RPMI7951 (cell line): ENCODE measurements at regions not wholly inside any gene's neighbourhood (a gene's known extent, or its start where the extent isn't known, plus 50 kb on each side); places are given as distances from the start of the nearest gene placed in this dataset.

Experiments used
- DNase-seq: peaks from one replicate; pipeline ENCODE4 v3.0.0-alpha.2; 2012; ENCODE audit warnings: low read depth

DNA sequence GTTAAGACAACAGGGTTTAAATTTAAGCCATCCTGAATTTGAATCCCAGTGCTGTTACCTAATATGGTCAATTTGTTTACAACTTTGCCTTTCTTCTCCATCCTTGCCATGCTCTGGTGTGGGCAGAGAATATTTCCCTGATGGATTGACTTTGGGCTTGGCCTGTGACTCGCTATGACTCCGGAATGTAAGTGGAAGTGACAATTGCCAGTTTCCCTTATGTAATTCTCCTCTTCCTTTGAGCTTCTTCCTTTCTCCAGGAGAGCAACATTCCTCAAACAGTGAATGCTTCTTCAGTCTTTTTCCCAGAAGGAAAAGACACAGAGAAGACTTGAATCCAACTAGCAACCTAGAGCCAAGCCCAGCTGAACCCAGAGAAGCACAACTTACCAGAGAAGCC, 159.1 kb downstream of the LURAP1L start:
- DNase-seq = peak; percentile 27

DNA sequence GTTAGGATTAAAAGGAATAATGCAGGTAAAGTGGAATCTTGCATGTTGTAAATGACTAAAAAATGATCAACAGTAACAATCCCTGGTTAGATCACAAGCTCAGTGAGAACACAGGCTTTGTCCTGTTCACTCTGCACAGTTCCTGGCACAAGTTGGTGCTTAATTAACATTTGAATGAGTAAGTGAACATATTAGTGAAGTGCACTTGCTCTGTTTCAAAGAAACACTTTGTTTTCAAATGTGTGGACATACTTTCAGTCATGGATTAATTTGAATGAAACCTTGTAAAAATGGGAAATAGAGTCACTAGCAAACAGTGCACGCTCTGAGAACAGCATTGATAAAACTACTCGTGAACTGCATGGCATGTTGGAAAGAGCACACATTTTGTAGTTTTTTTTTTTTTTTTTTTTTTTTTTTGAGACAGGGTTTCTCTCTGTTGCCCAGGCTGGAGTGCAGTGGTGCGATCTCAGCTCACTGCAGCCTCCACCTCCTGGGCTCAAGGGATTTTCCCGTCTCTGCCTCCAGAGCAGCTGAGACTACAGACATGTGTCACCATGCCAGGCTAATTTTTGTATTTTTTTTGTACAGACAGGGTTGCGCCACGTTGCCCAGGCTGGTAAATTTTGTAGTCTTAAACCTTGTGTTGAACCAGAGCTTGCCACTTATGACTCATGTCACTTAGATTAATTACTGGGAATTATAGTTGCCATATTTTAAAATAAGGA, 159.9 kb downstream of the LURAP1L start:
- DNase-seq = peak; percentile 7

DNA sequence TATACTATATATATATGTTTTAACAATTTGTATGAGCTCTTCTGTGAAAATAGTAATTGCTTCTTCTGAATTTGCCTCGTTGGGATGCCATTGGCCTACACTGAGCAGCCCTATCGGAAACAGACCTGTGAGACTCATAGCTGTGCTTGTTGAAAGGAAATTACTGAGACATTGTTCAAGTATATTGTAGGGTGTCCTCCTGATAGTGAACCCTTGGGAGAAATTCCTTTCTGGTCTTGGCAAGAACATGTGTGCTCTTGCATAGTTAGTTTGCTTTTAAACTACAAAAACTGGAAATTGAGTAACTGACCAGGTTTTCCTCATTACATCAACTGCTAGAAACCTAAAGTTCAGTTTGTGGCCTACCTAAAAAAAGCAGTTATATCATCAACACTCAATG, 160.9 kb downstream of the LURAP1L start:
- no peak for DNase-seq

- DNase-seq = no peak
These were observed 179.6 kb downstream of the LURAP1L start for GRCh38 chr9:12954441-12954840.

DNA sequence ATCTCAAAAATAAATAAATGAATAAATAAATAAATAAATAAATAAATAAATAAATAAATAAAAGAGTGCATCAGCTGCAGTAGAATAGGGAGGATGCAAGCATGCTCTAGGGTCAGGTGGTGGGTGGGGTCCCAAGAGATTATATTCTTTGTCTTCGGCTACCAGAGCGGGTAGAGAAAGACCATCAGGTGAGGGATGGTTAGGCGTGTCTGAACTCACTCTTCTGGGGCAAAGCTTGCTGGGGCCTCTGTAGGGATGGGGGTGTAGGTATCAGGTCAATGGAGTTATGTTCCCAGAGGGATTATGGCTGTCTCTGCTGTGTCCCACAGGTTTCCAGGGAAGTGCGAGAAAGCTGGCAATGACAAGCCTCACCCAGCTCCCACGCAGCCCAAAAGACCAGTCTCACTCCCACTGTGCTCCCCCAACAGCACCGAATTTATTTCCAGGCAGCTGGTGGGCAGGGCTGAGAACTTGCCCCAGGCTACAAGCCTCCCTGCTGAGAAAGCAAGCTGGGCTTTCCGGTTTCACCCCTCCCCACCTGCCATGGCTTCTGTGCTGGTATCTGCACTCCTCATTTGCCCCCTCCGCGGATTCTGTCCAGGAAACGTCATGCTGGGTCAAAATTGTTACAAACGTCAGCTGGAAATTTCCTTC, 180.8 kb downstream of the LURAP1L start:
- DNase-seq = peak; percentile 15

DNA sequence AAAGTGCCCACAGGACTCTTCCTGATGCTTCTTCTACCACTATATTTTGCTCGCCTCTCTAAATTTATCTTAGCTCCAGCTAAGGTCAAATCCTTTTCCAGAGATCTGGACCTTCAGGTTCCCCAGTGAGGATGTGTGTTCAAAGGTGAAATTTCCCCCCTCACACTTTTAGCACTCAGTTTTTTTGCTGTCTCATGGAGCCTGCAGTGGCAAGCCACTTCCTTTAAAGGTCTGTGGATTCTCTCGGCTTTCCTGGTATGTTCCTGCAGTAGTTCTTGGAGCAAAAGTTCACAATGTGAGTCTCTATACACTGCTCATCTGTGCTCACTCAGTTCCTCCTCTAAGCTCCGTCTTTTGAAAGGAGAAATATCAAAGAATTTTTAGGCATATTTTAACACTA, 181.4 kb downstream of the LURAP1L start:
- no peak for DNase-seq

DNA sequence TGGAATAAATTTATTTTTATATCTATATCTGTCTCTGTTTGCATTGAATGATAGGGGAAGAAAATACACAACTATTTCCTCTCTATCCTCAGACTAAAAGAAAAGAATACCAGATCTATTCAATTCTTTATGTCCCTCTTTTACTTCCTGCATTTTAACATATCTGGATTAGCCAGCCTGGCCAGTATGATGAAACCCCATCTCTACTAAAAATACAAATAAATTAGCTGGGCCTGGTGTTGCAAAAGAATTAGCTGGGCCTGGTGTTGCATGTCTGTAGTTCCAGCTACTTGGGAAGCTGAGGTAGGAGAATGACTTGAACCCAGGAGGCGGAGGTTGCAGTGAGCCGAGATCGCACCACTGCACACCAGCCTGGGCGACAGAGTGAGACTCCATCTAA, 182.0 kb downstream of the LURAP1L start:
- DNase-seq = no peak

DNA sequence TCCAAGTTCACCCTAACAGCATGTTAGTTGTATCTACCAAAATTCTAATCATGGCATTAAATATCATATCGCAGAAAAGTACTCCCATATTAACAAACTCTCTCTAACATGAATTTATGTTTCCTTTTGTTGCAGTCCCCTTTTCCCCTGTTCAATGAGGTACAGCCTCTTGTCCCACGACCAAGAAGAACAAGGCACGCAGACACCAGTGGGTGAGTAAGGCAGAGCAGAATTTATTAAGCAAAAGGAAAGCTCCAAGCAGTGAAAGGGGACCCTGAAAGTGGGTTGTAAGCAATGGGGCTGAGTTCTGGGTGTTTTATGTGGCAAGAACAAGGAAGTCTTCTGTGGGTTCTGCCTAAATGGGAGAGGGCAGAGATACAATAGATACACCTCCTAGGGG, 183.5 kb downstream of the LURAP1L start:
- no peak for DNase-seq

GRCh38 chr9:12958708-12959107, 183.9 kb downstream of the LURAP1L start:
- DNase-seq = no peak

DNA sequence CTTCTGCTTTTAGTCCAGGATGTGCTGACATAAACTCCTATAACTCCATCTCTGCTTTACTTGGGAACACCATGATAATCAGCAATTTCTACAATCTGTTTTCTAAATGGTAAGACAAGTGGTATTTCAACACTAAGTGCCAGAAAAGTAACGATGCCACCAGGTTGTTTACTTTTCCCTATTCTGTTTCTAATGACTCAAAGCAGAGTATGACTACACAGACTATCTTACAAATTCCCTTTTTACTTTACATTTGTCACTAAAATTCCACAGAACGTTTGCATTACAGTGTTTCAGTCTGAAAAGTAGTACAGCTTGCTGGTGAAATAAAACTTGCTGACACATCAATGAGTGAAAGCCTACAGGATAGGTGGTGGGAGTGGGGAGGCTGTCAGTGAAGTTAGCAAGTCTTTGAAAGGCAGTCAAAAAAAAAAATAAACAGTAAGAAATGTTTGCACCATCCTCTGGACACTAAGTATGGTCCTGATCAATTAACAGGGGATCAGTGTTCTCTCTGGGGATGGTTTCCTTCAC, 186.5 kb downstream of the LURAP1L start:
- DNase-seq = no peak

DNA sequence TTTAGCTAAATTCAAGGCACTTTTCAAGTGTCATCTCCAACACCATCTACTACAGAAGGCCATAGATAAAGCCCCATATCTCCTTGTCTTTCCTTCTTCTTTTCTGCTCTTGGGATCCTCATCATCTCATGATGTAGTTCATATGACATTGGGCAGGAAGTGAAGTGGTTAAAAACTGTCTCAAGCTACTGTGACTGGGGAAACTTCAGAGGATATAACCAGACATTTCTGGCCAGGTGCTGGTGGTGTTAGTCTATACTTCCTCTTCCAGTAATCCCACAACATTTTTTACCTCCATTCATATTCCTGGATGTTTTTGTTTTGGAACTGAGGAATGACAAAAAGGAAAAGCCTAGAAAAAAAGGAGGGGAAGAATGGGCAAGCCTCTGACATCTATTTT, 188.7 kb downstream of the LURAP1L start:
- DNase-seq = no peak

GRCh38 chr9:12964271-12964670, 189.5 kb downstream of the LURAP1L start:
- DNase-seq = no peak

GRCh38 chr9:12965303-12965702, 190.5 kb downstream of the LURAP1L start:
- no peak for DNase-seq

DNA sequence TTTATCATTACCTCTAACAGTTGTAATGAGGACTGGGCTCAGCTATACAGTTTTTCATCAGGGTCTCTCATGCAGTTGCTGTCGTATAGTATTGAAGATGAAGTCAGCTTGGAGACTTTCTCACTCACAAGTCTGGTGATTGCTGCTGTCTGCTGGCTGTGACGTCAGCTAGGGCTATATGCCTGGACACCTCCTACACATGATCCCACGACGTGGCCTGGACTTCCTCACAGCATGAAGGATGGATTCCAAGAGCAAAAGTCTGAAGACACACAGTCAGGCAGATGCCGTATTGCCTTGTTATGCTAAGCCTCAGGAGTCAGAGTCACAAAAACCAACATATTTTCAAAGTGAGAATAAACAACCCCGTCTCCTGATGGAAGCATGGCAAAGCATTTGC, 193.3 kb downstream of the LURAP1L start:
- no peak for DNase-seq

DNA sequence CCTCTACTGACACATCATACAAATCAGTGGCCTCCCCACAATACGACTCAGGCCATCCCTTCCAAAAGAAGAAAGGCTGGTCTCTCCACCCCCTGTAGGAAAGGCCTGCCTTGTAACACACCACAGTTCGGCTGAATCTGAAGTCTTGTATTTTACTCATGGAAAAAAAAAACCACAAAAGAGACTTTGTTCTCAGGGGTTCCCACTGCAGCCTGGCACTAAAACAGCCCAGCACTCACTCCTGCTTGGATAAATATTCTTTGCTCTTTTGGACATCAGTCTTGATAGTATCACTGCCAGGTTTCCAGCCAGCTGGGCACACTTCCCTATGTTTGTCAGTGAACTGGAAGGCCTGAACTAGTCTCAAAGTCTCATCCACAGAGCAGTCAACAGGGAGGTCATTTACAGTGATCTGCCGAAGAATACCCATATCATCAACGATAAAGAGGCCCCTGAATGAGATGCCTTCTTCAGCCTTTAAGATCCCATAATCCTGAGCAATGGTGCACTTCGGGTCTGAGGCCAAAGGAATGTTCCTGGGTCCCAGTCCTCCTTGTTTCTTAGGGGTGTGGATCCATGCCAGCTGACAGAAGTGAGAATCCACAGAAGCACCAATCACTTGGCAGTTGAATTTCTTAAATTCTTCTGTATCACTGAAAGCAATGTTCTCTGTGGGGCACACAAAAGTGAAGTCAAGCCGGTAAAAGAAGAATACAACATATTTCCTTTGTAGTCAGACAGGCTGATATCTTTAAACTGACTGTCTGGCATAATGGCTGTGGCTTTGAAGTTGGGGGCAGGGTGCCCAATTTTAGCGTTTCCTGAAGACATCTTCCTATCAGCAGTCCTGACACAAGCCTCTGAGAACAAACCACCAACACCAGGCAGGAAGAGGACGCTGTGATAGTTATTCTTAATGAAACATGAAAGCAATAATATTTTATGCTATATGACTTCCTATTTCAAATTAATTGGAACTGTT, 198.1 kb downstream of the LURAP1L start:
- peak; percentile 17 for DNase-seq

DNA sequence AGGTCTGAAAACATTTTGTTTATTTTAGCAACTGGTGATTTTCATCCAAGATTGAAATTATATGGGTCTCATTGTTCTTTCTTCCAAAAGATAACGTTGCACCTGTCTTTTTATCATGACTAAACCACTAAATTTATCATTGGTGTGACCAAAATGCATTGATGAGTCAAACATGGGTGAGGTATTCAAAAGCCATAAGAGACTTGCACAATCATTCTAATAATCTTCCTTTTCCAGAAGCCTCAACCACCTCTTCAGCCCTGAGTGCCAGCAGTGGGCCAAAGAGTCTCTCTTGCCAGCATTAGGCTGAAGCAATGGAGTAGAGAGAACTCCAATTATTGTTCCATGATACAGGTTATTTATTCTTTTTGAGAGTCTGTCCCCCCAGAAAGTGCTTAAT, 198.9 kb downstream of the LURAP1L start:
- no peak for DNase-seq

DNA sequence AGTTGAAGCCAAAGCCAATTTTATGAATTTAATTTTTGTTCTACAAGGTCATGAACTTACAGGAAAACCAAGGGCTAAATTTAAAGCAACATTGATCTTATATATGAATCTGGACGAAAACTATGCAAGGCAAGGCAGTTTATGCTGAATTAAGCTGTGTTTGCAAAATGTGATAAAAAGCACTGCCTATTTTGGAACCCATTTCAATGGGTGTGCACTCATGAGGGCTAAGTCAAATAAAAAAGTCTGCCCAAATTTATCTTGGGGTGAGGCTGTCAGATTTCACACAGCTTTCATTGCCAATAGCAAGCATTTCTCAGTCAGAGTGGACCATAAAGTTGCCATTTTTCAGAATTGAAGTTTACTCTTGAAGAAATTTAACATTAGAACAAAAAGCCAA, 199.9 kb downstream of the LURAP1L start:
- DNase-seq = no peak

- DNase-seq = no peak
These were observed 200.7 kb downstream of the LURAP1L start for GRCh38 chr9:12975496-12975895.

DNA sequence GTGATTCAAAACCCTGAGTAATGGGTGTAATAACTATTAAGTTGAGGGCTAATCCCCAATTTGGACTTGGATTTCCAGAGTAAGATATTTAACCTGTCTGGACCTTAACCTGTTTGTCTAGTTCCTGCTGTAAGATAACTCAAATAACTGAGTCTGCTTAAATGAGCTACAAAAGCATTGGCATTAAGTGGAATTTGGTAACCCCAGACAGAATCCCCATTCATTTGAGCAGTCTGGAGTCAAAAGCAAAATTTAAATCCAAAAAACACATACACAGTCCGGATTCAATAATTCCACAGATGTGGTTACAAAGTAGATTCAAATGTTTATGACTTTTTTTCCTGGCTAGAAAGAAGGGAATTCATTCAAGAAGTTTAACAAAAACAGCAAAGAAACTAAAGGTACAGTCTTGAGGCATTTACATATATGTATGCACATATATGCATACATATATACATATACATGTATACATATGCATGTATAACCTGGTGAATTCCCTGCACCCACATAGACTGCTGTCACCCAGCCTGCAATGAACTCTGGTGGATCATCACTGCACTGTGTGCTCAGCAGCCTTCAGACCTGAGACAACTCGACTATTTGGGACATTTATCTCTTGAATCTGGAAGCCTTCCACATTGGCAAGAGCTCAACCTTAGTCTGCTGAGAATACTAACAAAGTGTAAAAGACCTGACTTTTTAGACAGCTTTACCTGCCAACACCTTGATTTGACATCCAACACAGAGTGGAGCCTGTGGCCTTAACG, 205.4 kb downstream of the LURAP1L start:
- no peak for DNase-seq

DNA sequence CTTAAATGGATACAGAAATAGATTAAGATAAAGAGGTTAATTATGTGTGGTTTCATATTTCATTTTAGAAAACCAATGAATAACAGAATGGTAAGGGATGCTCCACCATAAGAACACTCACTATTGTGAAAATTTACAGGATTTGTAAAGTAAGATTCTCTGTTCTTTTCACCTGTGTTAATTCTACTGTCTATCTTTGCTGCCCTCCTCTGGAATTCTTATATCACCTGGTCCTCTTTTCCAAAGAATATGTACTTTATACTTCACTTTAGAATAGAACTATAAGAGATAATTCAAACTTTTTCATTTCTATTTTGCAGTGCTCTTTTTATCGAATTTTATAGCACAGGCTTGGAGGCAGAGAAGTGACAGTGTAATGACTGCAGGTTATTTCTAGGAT, 213.4 kb downstream of the LURAP1L start:
- no peak for DNase-seq

DNA sequence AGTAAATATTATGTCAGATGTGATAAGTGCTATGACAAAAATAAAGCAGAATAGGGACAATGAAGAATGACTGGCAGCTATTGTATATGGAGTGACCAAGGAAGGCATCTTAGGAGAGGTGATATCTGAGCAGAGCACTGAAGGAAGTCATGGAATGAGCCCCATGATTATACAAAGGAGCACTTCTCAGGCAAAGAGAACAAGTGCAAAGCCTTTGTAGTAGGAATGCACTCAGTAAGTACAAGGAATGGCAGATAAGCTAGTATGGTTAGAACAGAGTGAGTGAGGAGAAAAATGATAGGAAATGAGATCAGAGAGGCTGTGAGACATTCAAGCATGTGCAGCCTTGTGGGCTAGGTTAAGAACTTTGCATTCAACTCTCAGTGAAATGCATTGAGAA, 214.8 kb downstream of the LURAP1L start:
- no peak for DNase-seq

DNA sequence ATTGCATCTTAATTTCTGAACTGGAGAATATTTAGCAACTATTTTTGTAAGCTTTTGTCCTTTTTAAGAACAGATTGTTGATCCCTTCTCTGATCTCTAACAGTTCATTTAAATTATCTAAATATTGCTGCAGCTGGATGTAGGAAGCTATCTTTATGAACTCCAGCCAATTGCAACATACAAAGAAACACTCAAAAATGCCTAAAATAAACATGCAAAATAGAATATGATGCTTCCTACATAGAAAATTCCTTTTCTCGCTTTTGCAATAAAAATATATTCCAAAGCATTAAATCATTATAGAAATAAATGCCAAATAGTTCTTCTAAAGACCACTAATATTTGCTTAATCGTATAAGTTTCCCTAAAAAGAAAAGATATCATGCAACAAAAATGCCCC, 218.6 kb downstream of the LURAP1L start:
- DNase-seq = no peak
